Neural crest cell (in vitro differentiated cells): ENCODE measurements at regions not wholly inside any gene's neighbourhood (a gene's known extent, or its start where the extent isn't known, plus 50 kb on each side); places are given as distances from the start of the nearest gene placed in this dataset.

Source experiments
- DNase-seq: peaks from one replicate; pipeline ENCODE4 v3.0.0; 2021; ENCODE audit warnings: low read depth, mixed read lengths, low spot score
- H3K27ac Mint-ChIP-seq: one replicate; pipeline ENCODE4 v1.8.0; 2021; ENCODE audit warnings: mild to moderate bottlenecking, mixed read lengths; ENCODE audit not compliant: unreplicated experiment
- H3K27me3 Mint-ChIP-seq: 2 replicates; pipeline ENCODE4 v1.8.0; 2021; ENCODE audit warnings: low read depth, mild to moderate bottlenecking, mixed read lengths
- H3K36me3 Mint-ChIP-seq: 2 replicates; pipeline ENCODE4 v1.8.0; 2021; ENCODE audit warnings: low read depth, mild to moderate bottlenecking, mixed read lengths
- H3K4me1 Mint-ChIP-seq: 2 replicates; pipeline ENCODE4 v1.8.0; 2021; ENCODE audit warnings: mixed read lengths
- H3K4me3 Mint-ChIP-seq: one replicate; pipeline ENCODE4 v1.8.0; 2021; ENCODE audit warnings: mild to moderate bottlenecking, mixed read lengths
- H3K9me3 Mint-ChIP-seq: 2 replicates; pipeline ENCODE4 v1.8.0; 2021; ENCODE audit warnings: mixed read lengths
- TF ChIP-seq, protein P1 (sequence below): fragments of 200-600 bp; sonication (generic); conservative IDR thresholded peaks from 2 replicates; pipeline ENCODE4 v1.5.0; 2021; ENCODE audit warnings: antibody characterized with exemption, mild to moderate bottlenecking

DNA sequence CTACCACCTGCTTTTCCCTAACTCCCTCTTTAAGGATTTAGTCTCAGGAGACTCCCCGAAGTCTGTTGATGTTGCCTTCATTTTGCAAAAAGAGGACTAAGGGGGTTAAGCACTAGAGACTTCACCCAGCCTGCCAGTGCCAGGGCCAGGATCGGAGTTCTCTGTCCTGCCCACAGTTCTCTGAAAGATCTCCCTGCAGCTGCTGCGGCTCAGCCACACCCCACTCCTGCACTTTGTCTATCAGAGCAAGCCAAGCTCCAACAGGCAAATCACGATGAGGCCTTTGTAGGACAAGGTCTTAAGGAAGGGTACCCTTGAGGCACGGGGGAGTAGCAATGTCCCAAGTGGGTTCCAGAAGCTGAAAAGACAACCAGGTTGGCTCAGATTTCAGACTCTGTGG is 148.8 kb upstream of the EGLN3 start:
- TF ChIP-seq, protein P1, sequence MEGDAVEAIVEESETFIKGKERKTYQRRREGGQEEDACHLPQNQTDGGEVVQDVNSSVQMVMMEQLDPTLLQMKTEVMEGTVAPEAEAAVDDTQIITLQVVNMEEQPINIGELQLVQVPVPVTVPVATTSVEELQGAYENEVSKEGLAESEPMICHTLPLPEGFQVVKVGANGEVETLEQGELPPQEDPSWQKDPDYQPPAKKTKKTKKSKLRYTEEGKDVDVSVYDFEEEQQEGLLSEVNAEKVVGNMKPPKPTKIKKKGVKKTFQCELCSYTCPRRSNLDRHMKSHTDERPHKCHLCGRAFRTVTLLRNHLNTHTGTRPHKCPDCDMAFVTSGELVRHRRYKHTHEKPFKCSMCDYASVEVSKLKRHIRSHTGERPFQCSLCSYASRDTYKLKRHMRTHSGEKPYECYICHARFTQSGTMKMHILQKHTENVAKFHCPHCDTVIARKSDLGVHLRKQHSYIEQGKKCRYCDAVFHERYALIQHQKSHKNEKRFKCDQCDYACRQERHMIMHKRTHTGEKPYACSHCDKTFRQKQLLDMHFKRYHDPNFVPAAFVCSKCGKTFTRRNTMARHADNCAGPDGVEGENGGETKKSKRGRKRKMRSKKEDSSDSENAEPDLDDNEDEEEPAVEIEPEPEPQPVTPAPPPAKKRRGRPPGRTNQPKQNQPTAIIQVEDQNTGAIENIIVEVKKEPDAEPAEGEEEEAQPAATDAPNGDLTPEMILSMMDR: no peak
- peaks cover 28% of the 10 kb centered on the region for H3K4me1 Mint-ChIP-seq
- DNase-seq: no peak
- H3K27me3 Mint-ChIP-seq: no peaks in the 10 kb centered on the region
- no peaks in the 10 kb centered on the region for H3K36me3 Mint-ChIP-seq
- peaks cover 4% of the 10 kb centered on the region for H3K9me3 Mint-ChIP-seq
- H3K4me3 Mint-ChIP-seq: no peak overlapping the region
- no peak overlapping the region for H3K27ac Mint-ChIP-seq

DNA sequence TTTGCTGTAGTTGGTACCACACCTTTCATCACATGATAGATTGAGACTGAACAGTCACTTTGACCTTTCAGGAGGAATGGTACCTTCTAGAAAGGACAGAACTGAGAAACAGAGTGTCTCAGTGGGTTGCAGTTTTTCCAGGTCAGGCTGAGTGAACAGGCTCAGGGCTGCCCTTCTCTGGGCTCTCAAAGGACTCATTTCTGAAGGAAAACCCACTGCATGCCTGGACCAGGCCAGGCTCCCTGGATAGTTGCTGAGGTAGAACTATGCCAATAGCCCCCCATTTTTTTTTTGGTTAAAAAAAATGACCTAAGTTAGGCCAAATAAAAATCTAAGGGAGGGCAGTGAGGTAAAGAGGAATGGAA is 148.1 kb upstream of the EGLN3 start:
- Mint-ChIP-seq H3K36me3 (no peaks in the 10 kb centered on the region), H3K27ac (no peak overlapping the region), H3K27me3 (no peaks in the 10 kb centered on the region), H3K4me1 (peaks cover 23% of the 10 kb centered on the region), H3K9me3 (peaks cover 4% of the 10 kb centered on the region), H3K4me3 (no peak overlapping the region)
- TF ChIP-seq, protein P1: no peak
- no peak for DNase-seq

DNA sequence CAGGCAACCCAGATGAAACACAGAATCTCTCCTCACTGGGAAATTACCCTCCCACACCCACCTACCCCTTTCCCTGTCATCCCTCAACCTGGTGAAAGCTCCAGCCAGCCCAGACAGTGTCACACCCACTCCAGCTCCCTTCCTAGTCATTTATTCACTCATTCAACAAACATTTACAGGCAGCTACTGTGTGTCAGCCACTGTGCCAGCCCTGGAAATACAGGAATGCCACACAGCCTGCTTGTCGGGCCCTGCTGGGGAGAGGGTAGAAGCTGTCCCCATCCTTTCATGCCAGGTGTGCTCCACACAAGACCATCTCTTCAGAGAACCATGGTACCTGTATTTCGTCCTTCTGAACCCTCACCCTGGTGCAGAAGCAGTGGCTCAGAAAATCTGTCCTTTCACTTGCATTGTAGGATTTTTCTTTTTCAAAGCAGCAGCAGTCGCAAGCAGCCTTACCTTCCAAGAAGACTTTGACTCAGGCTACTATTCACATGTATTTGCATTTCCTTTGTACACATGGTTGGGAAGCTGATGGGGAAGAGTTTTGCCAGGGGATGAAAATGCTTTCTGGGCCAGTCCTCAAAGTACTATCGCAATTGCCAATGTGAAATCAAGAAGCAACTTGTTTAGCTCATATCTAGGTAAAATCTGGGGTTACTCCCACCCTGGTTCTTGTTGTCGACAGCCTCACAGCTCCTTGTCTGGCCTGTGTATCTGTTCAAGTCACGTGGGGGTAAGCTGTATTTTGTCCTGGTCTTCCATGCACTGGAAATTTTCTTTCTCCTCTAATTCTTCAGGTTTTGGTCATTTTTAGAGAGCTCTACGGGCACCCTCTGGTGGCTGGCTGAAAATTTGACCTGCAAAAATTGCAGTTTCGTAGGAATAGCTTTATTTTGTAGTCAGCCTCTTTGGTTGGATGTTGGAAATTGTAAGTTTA is 147.4 kb upstream of the EGLN3 start:
- no peak overlapping the region for H3K4me3 Mint-ChIP-seq
- peaks cover 18% of the 10 kb centered on the region for H3K4me1 Mint-ChIP-seq
- peak; percentile 32 for DNase-seq
- peaks cover 4% of the 10 kb centered on the region for H3K9me3 Mint-ChIP-seq
- TF ChIP-seq, protein P1: peak; percentile 74
- H3K27ac Mint-ChIP-seq: no peak overlapping the region
- H3K27me3 Mint-ChIP-seq: no peaks in the 10 kb centered on the region
- no peaks in the 10 kb centered on the region for H3K36me3 Mint-ChIP-seq

DNA sequence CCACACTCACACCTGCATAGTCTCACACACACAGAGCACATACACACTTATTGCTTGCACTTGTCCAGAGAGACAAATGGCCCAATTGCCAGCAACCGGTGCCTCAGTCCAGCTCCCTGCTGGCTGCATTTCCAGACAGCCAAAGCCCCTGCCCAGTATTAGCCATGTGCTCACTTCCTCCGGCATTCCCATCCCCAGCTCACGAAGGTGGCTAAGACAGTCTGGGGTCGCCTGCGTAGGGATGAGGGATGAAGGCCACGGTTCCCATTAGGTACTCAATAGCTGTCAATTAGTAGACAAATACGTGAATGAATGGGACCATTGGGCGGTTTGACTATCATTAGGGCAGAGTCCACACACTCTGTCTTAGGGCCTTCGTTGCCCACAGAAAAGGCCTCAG is 146.8 kb upstream of the EGLN3 start:
- no peak overlapping the region for H3K4me3 Mint-ChIP-seq

DNA sequence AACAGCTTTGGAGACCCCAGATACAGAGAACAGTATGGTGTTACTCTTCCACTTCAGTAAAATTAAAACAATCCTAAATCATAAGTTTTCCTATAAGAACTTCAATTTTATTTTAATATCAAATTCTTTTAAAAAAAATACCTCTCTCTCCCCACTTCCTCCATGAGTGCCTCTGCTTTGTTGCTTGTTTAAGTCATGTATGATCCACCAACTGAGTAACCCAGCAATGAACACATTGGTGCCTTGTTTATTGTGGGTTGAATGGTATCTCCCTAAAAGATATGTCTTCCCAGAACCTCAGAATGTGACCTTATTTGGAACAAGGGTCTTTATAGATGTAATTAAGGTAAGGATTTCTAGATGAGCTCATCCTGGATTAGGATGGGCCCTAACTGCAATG is 143.5 kb upstream of the EGLN3 start:
- no peaks in the 10 kb centered on the region for H3K9me3 Mint-ChIP-seq
- H3K4me3 Mint-ChIP-seq: no peak overlapping the region
- peaks cover 8% of the 10 kb centered on the region for H3K4me1 Mint-ChIP-seq
- H3K27ac Mint-ChIP-seq: no peak overlapping the region
- TF ChIP-seq, protein P1: no peak
- no peak for DNase-seq
- H3K27me3 Mint-ChIP-seq: no peaks in the 10 kb centered on the region
- no peaks in the 10 kb centered on the region for H3K36me3 Mint-ChIP-seq

More for the DNA sequence above, 146.8 kb upstream of the EGLN3 start:
- Mint-ChIP-seq H3K4me1 (peaks cover 11% of the 10 kb centered on the region), H3K27ac (no peak overlapping the region), H3K27me3 (no peaks in the 10 kb centered on the region), H3K9me3 (peaks cover 3% of the 10 kb centered on the region), H3K36me3 (no peaks in the 10 kb centered on the region)
- TF ChIP-seq, protein P1: no peak
- DNase-seq: no peak
